KOPT-K1 (cell line): ENCODE measurements at regions not wholly inside any gene's neighbourhood (a gene's known extent, or its start where the extent isn't known, plus 50 kb on each side); places are given as distances from the start of the nearest gene placed in this dataset.

Experiments used
- H3K27ac ChIP-seq: fragments of 200-600 bp; sonication (generic); 2 replicates; pipeline ENCODE4 v1.5.1; 2016; ENCODE audit warnings: antibody characterized with exemption, mild to moderate bottlenecking, low read depth, low read length; ENCODE audit not compliant: poor library complexity, severe bottlenecking
- H3K36me3 ChIP-seq: fragments of 200-600 bp; sonication (generic); 2 replicates; pipeline ENCODE4 v1.5.1; 2017; ENCODE audit warnings: antibody characterized with exemption, mild to moderate bottlenecking, low read length, moderate library complexity; ENCODE audit not compliant: insufficient read depth
- H3K9me3 ChIP-seq: fragments of 200-600 bp; sonication (generic); 2 replicates; pipeline ENCODE4 v1.5.1; 2017; ENCODE audit warnings: antibody characterized with exemption, low read length, mild to moderate bottlenecking; ENCODE audit not compliant: insufficient read depth, poor library complexity, severe bottlenecking

GRCh38 chr7:40977533-40977932 lies 725.4 kb downstream of the INHBA start:
- Histone ChIP-seq H3K36me3 (no peaks in the 10 kb centered on the region), H3K9me3 (no peaks in the 10 kb centered on the region), H3K27ac (no peak overlapping the region)

DNA sequence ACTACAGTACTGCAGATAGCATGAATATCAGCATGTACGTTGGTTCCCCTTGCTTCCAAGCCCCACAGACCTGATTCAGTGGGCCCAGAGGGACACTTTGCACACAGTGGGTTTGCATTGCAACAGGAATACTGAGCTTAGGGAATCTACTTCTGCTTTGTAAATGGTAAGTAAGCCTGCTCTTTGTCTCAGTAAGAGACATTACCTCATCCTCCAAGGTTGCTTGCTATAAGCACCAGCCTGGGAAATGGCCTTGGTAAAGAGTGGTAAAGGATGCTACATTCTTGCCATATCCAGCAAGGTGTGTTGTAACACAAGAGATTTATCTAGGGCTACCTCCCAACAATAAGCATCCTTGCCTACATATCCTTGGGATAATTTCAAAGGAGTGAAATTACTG lies 730.5 kb downstream of the INHBA start:
- no peaks in the 10 kb centered on the region for H3K9me3 ChIP-seq
- H3K36me3 ChIP-seq = no peaks in the 10 kb centered on the region
- H3K27ac ChIP-seq = no peak overlapping the region

- H3K36me3 ChIP-seq = no peaks in the 10 kb centered on the region
- H3K9me3 ChIP-seq = no peaks in the 10 kb centered on the region
- H3K27ac ChIP-seq = no peak overlapping the region
Measured at GRCh38 chr7:40969641-40970040, 733.2 kb downstream of the INHBA start.

DNA sequence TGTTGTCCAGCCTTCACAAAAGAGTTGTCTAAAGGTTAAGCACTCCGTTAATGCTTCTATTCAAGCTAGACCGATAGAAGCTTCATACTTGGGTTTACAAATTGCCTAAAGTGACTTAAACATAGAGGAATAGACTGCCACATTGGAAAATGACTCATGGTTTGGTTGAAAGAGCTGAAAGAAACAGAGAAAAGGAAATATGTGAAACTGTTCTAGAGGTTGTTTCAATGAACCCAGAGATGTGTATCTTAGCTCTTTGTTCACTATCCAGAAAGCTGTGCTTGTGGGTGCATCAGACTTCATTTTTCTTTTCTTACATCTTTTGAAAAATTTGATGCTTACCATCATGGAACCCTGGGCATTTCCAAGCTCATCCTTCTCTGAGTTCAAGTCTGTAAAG lies 736.2 kb downstream of the INHBA start:
- no peak overlapping the region for H3K27ac ChIP-seq
- H3K36me3 ChIP-seq = no peaks in the 10 kb centered on the region
- peaks cover 7% of the 10 kb centered on the region for H3K9me3 ChIP-seq

DNA sequence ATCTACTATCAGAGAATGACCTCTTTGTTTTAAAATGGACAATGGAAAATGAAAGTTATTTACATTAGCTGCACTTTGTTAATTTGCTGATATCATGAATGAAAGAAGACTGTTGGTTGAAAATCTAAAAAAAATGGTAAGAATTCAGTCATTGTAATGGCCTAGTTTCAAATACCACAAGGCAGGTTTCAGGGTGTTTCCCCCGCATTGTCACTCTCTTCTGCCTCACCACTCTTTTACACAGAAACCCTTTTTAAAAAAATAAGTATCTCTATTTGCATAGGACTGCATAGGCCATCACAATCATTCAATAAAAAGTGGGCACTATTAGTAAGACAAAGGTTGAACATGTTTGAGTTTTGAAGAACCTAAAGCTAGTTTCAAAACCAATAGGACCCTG lies 737.1 kb downstream of the INHBA start:
- no peaks in the 10 kb centered on the region for H3K36me3 ChIP-seq
- no peak overlapping the region for H3K27ac ChIP-seq
- H3K9me3 ChIP-seq = peaks cover 7% of the 10 kb centered on the region

GRCh38 chr7:40965016-40965415 lies 737.9 kb downstream of the INHBA start:
- Histone ChIP-seq H3K36me3 (no peaks in the 10 kb centered on the region), H3K9me3 (peaks cover 7% of the 10 kb centered on the region), H3K27ac (no peak overlapping the region)

DNA sequence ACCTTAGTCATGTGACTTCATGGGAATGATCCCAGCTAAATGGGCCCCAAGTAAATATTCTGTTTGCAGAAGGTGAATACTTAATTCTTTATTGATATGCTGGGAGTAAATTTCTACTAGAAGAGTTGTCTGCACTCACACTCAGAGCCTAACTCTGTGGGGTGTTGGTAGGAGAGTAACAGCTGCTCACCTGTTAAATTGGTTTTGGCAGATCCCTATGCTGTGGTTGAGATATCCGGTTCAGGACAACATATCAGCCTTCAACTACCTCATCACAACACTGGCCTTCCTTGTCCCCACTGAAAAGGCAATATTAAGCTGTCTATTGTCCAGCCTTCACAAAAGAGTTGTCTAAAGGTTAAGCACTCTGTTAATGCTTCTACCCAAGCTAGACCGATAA lies 738.3 kb downstream of the INHBA start:
- Histone ChIP-seq H3K27ac (no peak overlapping the region), H3K9me3 (peaks cover 7% of the 10 kb centered on the region), H3K36me3 (no peaks in the 10 kb centered on the region)

DNA sequence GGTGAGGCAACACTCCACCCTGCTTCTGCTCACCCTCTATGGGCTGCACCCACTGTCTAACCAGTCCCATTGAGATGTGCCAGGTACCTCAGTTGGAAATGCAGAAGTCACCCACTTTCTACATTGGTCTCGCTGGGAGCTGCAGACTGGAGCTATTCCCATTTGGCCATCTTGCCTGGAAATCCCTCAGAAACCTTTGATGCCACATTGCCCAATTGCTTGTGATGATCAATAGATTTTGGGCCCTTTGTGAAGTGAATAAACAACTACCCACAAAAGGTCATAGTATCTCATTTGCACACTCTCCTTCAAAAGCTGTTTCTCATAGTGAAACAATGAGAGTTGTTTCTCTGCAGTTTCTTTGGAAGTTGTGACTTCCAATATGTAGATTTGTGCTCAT lies 742.9 kb downstream of the INHBA start:
- no peak overlapping the region for H3K27ac ChIP-seq
- H3K36me3 ChIP-seq = no peaks in the 10 kb centered on the region
- H3K9me3 ChIP-seq = peaks cover 7% of the 10 kb centered on the region

GRCh38 chr7:40948239-40948638 lies 754.7 kb downstream of the INHBA start:
- Histone ChIP-seq H3K9me3 (no peaks in the 10 kb centered on the region), H3K36me3 (no peaks in the 10 kb centered on the region), H3K27ac (no peak overlapping the region)

DNA sequence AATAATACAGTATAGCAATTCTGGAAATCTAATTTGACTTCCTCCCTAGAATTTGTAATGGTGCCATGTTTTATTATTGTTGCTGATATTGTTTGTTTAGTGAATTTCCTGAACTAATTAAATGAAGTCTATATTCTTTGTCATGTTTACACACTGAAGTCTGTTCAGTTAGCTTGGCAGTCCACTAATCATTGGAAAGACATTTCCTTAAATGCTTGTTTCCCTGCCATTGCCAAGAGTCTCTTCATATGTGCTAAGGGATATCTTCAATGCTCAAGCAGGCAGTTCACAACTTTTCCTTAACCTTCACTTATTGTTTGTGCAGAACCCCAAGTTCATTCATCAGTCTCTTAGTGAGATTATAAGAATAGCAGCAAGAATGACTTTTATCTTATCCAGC lies 755.3 kb downstream of the INHBA start:
- no peak overlapping the region for H3K27ac ChIP-seq
- no peaks in the 10 kb centered on the region for H3K9me3 ChIP-seq
- no peaks in the 10 kb centered on the region for H3K36me3 ChIP-seq

DNA sequence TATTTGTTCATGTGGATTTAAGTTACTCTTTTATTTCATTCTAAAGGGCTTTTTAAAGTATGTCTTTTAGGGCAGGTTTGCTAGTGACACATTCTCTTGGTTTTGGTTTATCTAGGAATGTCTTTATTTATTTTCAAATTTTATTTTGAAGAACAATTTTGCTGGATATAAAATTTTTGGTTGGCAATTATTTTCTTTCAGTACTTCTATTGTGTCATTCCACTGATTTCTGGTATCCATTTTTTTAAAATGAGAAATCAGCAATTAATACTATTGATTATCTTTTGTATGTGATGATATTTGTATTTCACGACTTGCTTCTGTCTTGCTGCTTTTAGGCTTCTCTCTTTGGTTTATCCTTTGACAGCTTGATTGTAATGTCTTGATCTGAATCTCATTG lies 756.3 kb downstream of the INHBA start:
- H3K27ac ChIP-seq = no peak overlapping the region
- no peaks in the 10 kb centered on the region for H3K9me3 ChIP-seq
- H3K36me3 ChIP-seq = no peaks in the 10 kb centered on the region

- no peaks in the 10 kb centered on the region for H3K9me3 ChIP-seq
- no peak overlapping the region for H3K27ac ChIP-seq
- no peaks in the 10 kb centered on the region for H3K36me3 ChIP-seq
Measured at GRCh38 chr7:40945788-40946187, 757.1 kb downstream of the INHBA start.

GRCh38 chr7:40944981-40945585 lies 757.8 kb downstream of the INHBA start:
- Histone ChIP-seq H3K27ac (no peak overlapping the region), H3K36me3 (no peaks in the 10 kb centered on the region), H3K9me3 (no peaks in the 10 kb centered on the region)

- Histone ChIP-seq H3K36me3 (no peaks in the 10 kb centered on the region), H3K27ac (no peak overlapping the region), H3K9me3 (no peaks in the 10 kb centered on the region)
Measured at GRCh38 chr7:40937879-40938278, 765.0 kb downstream of the INHBA start.

DNA sequence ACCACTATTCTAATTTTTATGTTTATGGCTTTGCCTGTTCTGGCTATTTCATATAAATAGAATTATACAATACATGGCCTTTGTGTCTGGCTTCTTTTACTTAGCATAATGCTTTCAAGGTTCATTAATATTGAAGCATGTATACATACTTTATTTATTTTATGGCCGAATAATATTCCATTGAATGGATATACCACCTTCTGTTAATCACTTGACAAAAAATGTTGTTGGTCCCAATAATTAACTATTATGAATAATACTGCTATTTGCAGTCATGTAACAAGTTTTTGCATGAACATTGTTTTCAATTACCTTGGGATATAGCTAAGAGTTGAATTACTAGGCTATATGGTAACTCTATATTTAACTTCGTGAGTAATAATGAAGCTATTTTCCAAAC lies 767.5 kb downstream of the INHBA start:
- no peaks in the 10 kb centered on the region for H3K9me3 ChIP-seq
- no peak overlapping the region for H3K27ac ChIP-seq

DNA sequence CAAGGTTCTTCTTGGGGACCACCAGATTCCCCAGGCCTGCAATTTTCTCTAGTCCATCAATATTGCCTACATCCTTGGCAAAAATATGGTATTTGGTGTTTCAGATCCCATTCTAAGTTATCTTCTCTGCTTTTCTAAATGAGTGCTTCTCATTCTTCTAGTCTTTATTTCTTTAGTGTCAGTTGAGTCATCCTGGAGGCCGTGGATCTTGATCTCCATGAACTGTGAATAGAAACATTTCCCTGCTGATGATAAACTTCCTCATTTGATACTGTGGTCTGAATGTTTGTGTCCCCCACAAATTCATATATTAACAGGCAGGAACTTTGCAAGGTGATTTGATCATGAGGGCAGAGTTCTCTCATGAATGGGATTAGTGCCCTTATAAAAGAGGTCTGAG lies 779.3 kb downstream of the INHBA start:
- Histone ChIP-seq H3K9me3 (no peaks in the 10 kb centered on the region), H3K36me3 (no peaks in the 10 kb centered on the region), H3K27ac (no peak overlapping the region)

More for the DNA sequence above, 767.5 kb downstream of the INHBA start:
- H3K36me3 ChIP-seq = no peaks in the 10 kb centered on the region

GRCh38 chr7:40922316-40922670 lies 780.6 kb downstream of the INHBA start:
- H3K27ac ChIP-seq = no peak overlapping the region
- no peaks in the 10 kb centered on the region for H3K9me3 ChIP-seq
- no peaks in the 10 kb centered on the region for H3K36me3 ChIP-seq
